Astrocyte of the hippocampus (primary cell): ENCODE measurements at regions not wholly inside any gene's neighbourhood (a gene's known extent, or its start where the extent isn't known, plus 50 kb on each side); places are given as distances from the start of the nearest gene placed in this dataset.
"Not testable (repeated sequence)": the region's sequence is repeated elsewhere in the genome, so short reads cannot be mapped to it uniquely, and the experiment has no call there.

ENCODE experiments used
- DNase-seq: peaks from one replicate; pipeline ENCODE4 v3.0.0; 2011; ENCODE audit warnings: low read depth, low spot score

GRCh38 chr2:57696016-57696415 is 350.6 kb upstream of the VRK2 start:
- DNase-seq = peak; percentile 75

GRCh38 chr2:57698392-57698791 is 348.2 kb upstream of the VRK2 start:
- DNase-seq = no peak

GRCh38 chr2:57698935-57699449 is 347.6 kb upstream of the VRK2 start:
- no peak for DNase-seq

GRCh38 chr2:57701391-57701791 is 345.2 kb upstream of the VRK2 start:
- peak; percentile 82 for DNase-seq

GRCh38 chr2:57703407-57703806 is 343.2 kb upstream of the VRK2 start:
- no peak for DNase-seq

GRCh38 chr2:57707794-57708193 is 338.8 kb upstream of the VRK2 start:
- DNase-seq = not testable (repeated sequence)

- DNase-seq = no peak
Measured at GRCh38 chr2:57711991-57712390, 334.6 kb upstream of the VRK2 start.

GRCh38 chr2:57720728-57721627 is 325.6 kb upstream of the VRK2 start:
- peak; percentile 84 for DNase-seq

- DNase-seq = no peak
Measured at GRCh38 chr2:57725337-57725947, 321.2 kb upstream of the VRK2 start.

GRCh38 chr2:57726294-57726693 is 320.3 kb upstream of the VRK2 start:
- DNase-seq = no peak

- no peak for DNase-seq
Measured at GRCh38 chr2:57728691-57729090, 317.9 kb upstream of the VRK2 start.

- DNase-seq = no peak
Measured at GRCh38 chr2:57733956-57734355, 312.6 kb upstream of the VRK2 start.

GRCh38 chr2:57740891-57741290 is 305.7 kb upstream of the VRK2 start:
- DNase-seq = no peak

GRCh38 chr2:57753636-57754035 is 293.0 kb upstream of the VRK2 start:
- DNase-seq = no peak

- DNase-seq = no peak
Measured at GRCh38 chr2:57758686-57759085, 287.9 kb upstream of the VRK2 start.

- DNase-seq = no peak
Measured at GRCh38 chr2:57759131-57759530, 287.5 kb upstream of the VRK2 start.

- peak; percentile 95 for DNase-seq
Measured at GRCh38 chr2:57759822-57760300, 286.7 kb upstream of the VRK2 start.

- DNase-seq = peak; percentile 11
Measured at GRCh38 chr2:57760381-57760801, 286.2 kb upstream of the VRK2 start.

- no peak for DNase-seq
Measured at GRCh38 chr2:57776916-57777315, 269.7 kb upstream of the VRK2 start.

GRCh38 chr2:57782587-57782986 is 264.0 kb upstream of the VRK2 start:
- no peak for DNase-seq

- DNase-seq = no peak
Measured at GRCh38 chr2:57793310-57793709, 253.3 kb upstream of the VRK2 start.

GRCh38 chr2:57796527-57796926 is 250.1 kb upstream of the VRK2 start:
- no peak for DNase-seq

- no peak for DNase-seq
Measured at GRCh38 chr2:57798346-57798745, 248.3 kb upstream of the VRK2 start.
